ENCODE measurements at regions not wholly inside any gene's neighbourhood (a gene's known extent, or its start where the extent isn't known, plus 50 kb on each side); places are given as distances from the start of the nearest gene placed in this dataset.

DNA sequence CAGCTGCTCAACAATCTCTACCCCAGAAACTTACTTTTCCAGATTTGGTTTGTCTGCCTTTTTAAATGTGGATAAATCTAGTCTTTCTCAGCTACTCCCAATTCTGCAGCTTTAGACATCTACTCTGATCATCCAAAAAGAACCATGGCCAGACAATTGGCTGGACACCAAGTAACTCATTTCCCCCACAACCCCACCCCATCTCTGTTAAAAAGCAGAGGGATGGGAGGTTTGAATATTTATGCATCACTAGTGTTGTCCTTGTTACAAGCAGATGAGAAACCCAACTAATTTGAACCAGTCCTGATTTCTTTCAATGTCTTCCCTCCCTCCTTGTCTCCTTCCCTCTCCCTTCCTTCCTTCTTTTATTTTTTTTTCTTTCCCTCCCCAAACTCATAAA, 391.9 kb downstream of the GALC start:
- TF ChIP-seq TAF1 (IDR thresholded peaks at IDR 0.05; ENCODE audit: borderline replicate concordance, insufficient read depth, low read length): no peak
- no peak for TF ChIP-seq FOXP2 (optimal IDR thresholded peaks at IDR 0.05; ENCODE audit: borderline replicate concordance, extremely low read depth, extremely low read length, insufficient read depth)
- no peak for TF ChIP-seq POLR2AphosphoS5 (IDR thresholded peaks at IDR 0.05; ENCODE audit: low read depth, low read length)
- TF ChIP-seq, protein P1, sequence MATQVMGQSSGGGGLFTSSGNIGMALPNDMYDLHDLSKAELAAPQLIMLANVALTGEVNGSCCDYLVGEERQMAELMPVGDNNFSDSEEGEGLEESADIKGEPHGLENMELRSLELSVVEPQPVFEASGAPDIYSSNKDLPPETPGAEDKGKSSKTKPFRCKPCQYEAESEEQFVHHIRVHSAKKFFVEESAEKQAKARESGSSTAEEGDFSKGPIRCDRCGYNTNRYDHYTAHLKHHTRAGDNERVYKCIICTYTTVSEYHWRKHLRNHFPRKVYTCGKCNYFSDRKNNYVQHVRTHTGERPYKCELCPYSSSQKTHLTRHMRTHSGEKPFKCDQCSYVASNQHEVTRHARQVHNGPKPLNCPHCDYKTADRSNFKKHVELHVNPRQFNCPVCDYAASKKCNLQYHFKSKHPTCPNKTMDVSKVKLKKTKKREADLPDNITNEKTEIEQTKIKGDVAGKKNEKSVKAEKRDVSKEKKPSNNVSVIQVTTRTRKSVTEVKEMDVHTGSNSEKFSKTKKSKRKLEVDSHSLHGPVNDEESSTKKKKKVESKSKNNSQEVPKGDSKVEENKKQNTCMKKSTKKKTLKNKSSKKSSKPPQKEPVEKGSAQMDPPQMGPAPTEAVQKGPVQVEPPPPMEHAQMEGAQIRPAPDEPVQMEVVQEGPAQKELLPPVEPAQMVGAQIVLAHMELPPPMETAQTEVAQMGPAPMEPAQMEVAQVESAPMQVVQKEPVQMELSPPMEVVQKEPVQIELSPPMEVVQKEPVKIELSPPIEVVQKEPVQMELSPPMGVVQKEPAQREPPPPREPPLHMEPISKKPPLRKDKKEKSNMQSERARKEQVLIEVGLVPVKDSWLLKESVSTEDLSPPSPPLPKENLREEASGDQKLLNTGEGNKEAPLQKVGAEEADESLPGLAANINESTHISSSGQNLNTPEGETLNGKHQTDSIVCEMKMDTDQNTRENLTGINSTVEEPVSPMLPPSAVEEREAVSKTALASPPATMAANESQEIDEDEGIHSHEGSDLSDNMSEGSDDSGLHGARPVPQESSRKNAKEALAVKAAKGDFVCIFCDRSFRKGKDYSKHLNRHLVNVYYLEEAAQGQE (IDR thresholded peaks at IDR 0.05; ENCODE audit: insufficient read depth in 1 of 2, low read depth in 2 of 2, low read length in 2 of 2): no peak
- no peak for TF ChIP-seq SIN3A (IDR thresholded peaks at IDR 0.05; ENCODE audit: borderline replicate concordance, insufficient read depth, low read length)

DNA sequence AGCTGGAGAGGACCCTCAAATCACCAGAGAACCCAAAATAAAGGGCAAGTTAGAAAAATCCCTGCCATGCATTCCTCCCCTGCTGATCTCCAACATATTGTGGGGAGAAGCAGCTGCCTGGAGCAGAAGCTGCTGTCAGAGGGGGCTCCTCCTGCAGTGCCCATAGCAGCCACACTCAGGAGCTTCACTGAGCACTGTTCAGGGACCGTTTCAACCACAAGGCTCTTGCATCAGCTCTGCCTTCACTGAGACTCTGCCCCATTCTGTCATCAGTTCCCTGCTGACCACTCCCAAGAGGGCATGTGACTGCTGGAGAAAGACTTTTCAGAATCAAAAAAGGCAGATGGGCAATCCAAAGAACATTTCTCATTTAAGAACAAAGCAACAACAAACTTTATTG, 392.7 kb downstream of the GALC start:
- TF ChIP-seq FOXP2 (optimal IDR thresholded peaks at IDR 0.05; ENCODE audit: borderline replicate concordance, extremely low read depth, extremely low read length, insufficient read depth) (no peak), SIN3A (IDR thresholded peaks at IDR 0.05; ENCODE audit: borderline replicate concordance, insufficient read depth, low read length) (no peak), POLR2AphosphoS5 (IDR thresholded peaks at IDR 0.05; ENCODE audit: low read depth, low read length) (no peak), TAF1 (IDR thresholded peaks at IDR 0.05; ENCODE audit: borderline replicate concordance, insufficient read depth, low read length) (no peak)
- TF ChIP-seq, protein P1 (IDR thresholded peaks at IDR 0.05; ENCODE audit: insufficient read depth in 1 of 2, low read depth in 2 of 2, low read length in 2 of 2): no peak

DNA sequence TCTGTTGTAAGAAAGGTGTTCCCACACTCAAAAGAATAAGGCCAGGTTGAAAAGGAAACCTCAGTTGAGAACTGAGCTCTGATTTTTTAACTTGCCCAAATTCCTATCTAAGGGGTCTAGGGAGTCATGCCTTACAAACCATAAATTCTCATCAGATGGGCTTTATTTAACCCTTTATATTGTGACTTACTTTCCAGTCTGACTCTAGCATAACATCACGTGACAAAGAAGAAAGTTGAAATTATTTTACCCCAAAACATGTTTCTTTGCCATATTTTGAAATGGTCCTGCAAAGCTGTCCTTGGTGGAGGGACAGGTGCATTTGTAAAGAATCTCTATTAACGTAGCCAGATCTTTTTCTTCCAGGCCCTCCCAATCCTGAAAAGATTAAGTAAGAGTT, 411.7 kb downstream of the GALC start:
- TF ChIP-seq POLR2AphosphoS5 (IDR thresholded peaks at IDR 0.05; ENCODE audit: low read depth, low read length) (no peak), FOXP2 (optimal IDR thresholded peaks at IDR 0.05; ENCODE audit: borderline replicate concordance, extremely low read depth, extremely low read length, insufficient read depth) (no peak), TAF1 (IDR thresholded peaks at IDR 0.05; ENCODE audit: borderline replicate concordance, insufficient read depth, low read length) (no peak), SIN3A (IDR thresholded peaks at IDR 0.05; ENCODE audit: borderline replicate concordance, insufficient read depth, low read length) (no peak)
- TF ChIP-seq, protein P1 (IDR thresholded peaks at IDR 0.05; ENCODE audit: insufficient read depth in 1 of 2, low read depth in 2 of 2, low read length in 2 of 2): no peak

DNA sequence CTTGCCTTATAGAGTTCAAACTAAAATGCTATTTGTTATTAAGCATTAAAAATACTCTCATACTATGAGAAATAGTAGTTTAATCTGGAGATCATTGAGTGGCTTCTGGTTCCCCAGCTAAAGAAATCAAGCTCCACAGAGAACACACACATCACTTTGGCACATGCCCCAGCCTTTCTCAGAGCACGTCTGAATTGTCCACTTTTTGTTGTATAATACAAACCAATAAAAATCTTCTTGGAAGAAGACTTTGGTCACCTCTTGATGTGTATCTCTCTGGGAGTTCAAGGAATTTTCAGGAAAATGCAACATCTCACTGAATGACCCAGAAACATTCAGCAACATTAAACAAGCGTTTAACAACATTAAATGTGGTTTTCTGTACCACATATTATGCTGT, 413.9 kb downstream of the GALC start:
- no peak for TF ChIP-seq TAF1 (IDR thresholded peaks at IDR 0.05; ENCODE audit: borderline replicate concordance, insufficient read depth, low read length)
- TF ChIP-seq, protein P1 (IDR thresholded peaks at IDR 0.05; ENCODE audit: insufficient read depth in 1 of 2, low read depth in 2 of 2, low read length in 2 of 2): no peak
- TF ChIP-seq POLR2AphosphoS5 (IDR thresholded peaks at IDR 0.05; ENCODE audit: low read depth, low read length): no peak
- no peak for TF ChIP-seq FOXP2 (optimal IDR thresholded peaks at IDR 0.05; ENCODE audit: borderline replicate concordance, extremely low read depth, extremely low read length, insufficient read depth)
- no peak for TF ChIP-seq SIN3A (IDR thresholded peaks at IDR 0.05; ENCODE audit: borderline replicate concordance, insufficient read depth, low read length)

DNA sequence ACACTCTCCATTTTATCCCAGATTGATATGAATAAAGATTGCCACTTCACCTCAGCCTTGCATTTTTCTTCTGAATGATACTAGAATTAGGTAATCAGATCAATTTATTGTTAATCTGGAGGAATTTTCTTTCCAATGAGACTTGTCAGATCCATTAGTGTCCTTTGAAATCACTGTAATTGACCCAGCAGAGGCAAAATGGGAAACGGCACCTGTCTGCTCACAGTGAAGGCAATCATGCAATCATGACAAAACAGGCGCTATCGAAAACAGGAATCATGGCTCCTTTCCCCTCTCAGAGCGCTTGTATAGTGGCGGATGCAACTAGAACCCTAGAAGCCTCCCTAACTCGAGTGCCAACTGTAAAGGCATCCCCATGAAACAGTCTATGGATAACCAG, 417.6 kb downstream of the GALC start:
- TF ChIP-seq POLR2AphosphoS5 (IDR thresholded peaks at IDR 0.05; ENCODE audit: low read depth, low read length) (no peak), SIN3A (IDR thresholded peaks at IDR 0.05; ENCODE audit: borderline replicate concordance, insufficient read depth, low read length) (no peak), FOXP2 (optimal IDR thresholded peaks at IDR 0.05; ENCODE audit: borderline replicate concordance, extremely low read depth, extremely low read length, insufficient read depth) (no peak), TAF1 (IDR thresholded peaks at IDR 0.05; ENCODE audit: borderline replicate concordance, insufficient read depth, low read length) (no peak)
- TF ChIP-seq, protein P1 (IDR thresholded peaks at IDR 0.05; ENCODE audit: insufficient read depth in 1 of 2, low read depth in 2 of 2, low read length in 2 of 2): no peak

Data from PFSK-1 (cell line).